A673 (cell line): ENCODE measurements at regions not wholly inside any gene's neighbourhood (a gene's known extent, or its start where the extent isn't known, plus 50 kb on each side); places are given as distances from the start of the nearest gene placed in this dataset.

Experiments
- CTCF ChIP-seq: fragments of 300-800, 200-600 bp; sonication (generic); conservative IDR thresholded peaks from 2 replicates; pipeline ENCODE4 v1.5.1; 2017; ENCODE audit warnings: low read depth, mild to moderate bottlenecking, antibody characterized with exemption, low read length, moderate library complexity, mixed read lengths
- EZH2 ChIP-seq: fragments of 200-600 bp; sonication (generic); IDR thresholded peaks from 2 replicates; pipeline ENCODE4 v1.6.1; 2017; ENCODE audit warnings: borderline replicate concordance, low read depth, mild to moderate bottlenecking, mixed read lengths, antibody characterized with exemption, low read length; ENCODE audit not compliant: poor library complexity, severe bottlenecking

DNA sequence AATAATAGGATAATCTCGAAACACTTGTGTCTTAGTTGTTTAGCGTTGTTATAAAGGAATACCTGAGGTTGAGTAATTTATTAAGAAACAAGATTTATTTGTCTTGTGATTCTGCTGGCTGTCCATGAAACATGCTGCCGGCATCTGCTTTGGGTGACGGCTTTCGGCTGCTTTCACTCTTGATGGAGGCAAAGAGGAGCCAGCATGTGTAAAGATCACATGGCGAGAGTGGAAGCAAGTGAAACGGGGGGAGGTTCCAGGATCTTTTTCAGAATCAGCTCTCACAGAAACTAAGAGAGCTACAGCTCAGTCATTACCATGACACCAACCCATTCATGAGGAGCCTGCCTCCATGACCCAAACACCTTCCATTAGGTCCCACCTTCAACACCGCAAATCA, 402.8 kb downstream of the CDC14C start:
- TF ChIP-seq CTCF = no peak
- no peak for TF ChIP-seq EZH2
